H9 (cell line): ENCODE measurements at regions not wholly inside any gene's neighbourhood (a gene's known extent, or its start where the extent isn't known, plus 50 kb on each side); places are given as distances from the start of the nearest gene placed in this dataset.

Source experiments
- DNase-seq: peaks from one replicate; pipeline ENCODE4 v3.0.0-alpha.2; 2017
- H2AFZ ChIP-seq: one replicate; pipeline ENCODE4 v1.6.1; 2013; ENCODE audit warnings: mild to moderate bottlenecking, low read length, control low read depth, moderate library complexity
- H2AK5ac ChIP-seq: 2 replicates; pipeline ENCODE4 v1.6.1; 2013; ENCODE audit warnings: low read length, control low read depth, mixed read lengths; ENCODE audit not compliant: insufficient read length
- H2BK120ac ChIP-seq: one replicate; pipeline ENCODE4 v1.6.1; 2013; ENCODE audit warnings: low read depth, mild to moderate bottlenecking, low read length, control low read depth, inconsistent platforms; ENCODE audit not compliant: poor library complexity, severe bottlenecking
- H2BK12ac ChIP-seq: 2 replicates; pipeline ENCODE4 v1.6.1; 2013; ENCODE audit warnings: low read length, control low read depth, mixed read lengths, low read depth; ENCODE audit not compliant: insufficient read length
- H2BK15ac ChIP-seq: 2 replicates; pipeline ENCODE4 v1.6.1; 2013; ENCODE audit warnings: low read depth, low read length, control low read depth
- H2BK20ac ChIP-seq: one replicate; pipeline ENCODE4 v1.6.1; 2013; ENCODE audit warnings: low read depth, mild to moderate bottlenecking, low read length, control low read depth, inconsistent platforms; ENCODE audit not compliant: poor library complexity, severe bottlenecking
- H2BK5ac ChIP-seq: 2 replicates; pipeline ENCODE4 v1.6.1; 2013; ENCODE audit warnings: low read length, control low read depth, mixed read lengths; ENCODE audit not compliant: insufficient read length
- H3K14ac ChIP-seq: 2 replicates; pipeline ENCODE4 v1.6.1; 2013; ENCODE audit warnings: low read length, control low read depth; ENCODE audit not compliant: insufficient read depth
- H3K18ac ChIP-seq: 2 replicates; pipeline ENCODE4 v1.6.1; 2013; ENCODE audit warnings: low read depth, mild to moderate bottlenecking, mixed read lengths, low read length, control low read depth; ENCODE audit not compliant: insufficient read length
- H3K23ac ChIP-seq: 2 replicates; pipeline ENCODE4 v1.6.1; 2013; ENCODE audit warnings: low read length, control low read depth, mixed read lengths, low read depth; ENCODE audit not compliant: insufficient read length
- H3K23me2 ChIP-seq: 2 replicates; pipeline ENCODE4 v1.6.1; 2013; ENCODE audit warnings: low read depth, mild to moderate bottlenecking, mixed read lengths, low read length, control low read depth; ENCODE audit not compliant: insufficient read length, poor library complexity, severe bottlenecking
- H3K27ac ChIP-seq: 2 replicates; pipeline ENCODE4 v1.5.1; 2013; ENCODE audit warnings: low read length, control low read depth, mixed read lengths, low read depth; ENCODE audit not compliant: insufficient read length
- H3K27me3 ChIP-seq: 2 replicates; pipeline ENCODE4 v1.6.1; 2013; ENCODE audit warnings: low read length, control low read depth, inconsistent platforms; ENCODE audit not compliant: insufficient read depth
- H3K4ac ChIP-seq: 2 replicates; pipeline ENCODE4 v1.6.1; 2013; ENCODE audit warnings: low read depth, mild to moderate bottlenecking, control low read depth, inconsistent platforms, low read length, moderate library complexity
- H3K4me1 ChIP-seq: 2 replicates; pipeline ENCODE4 v1.6.1; 2013; ENCODE audit warnings: low read length, control low read depth, inconsistent platforms; ENCODE audit not compliant: insufficient read depth
- H3K4me2 ChIP-seq: 2 replicates; pipeline ENCODE4 v1.6.1; 2013; ENCODE audit warnings: low read length, control low read depth, mixed read lengths; ENCODE audit not compliant: insufficient read length, insufficient read depth
- H3K56ac ChIP-seq: 2 replicates; pipeline ENCODE4 v1.6.1; 2013; ENCODE audit warnings: low read depth, mild to moderate bottlenecking, mixed read lengths, low read length, control low read depth; ENCODE audit not compliant: insufficient read length
- H3K79me1 ChIP-seq: 2 replicates; pipeline ENCODE4 v1.6.1; 2013; ENCODE audit warnings: low read depth, mild to moderate bottlenecking, moderate library complexity, low read length, control low read depth, inconsistent platforms; ENCODE audit not compliant: insufficient read depth, poor library complexity, severe bottlenecking
- H3K79me2 ChIP-seq: 2 replicates; pipeline ENCODE4 v1.6.1; 2013; ENCODE audit warnings: low read length, control low read depth, inconsistent platforms; ENCODE audit not compliant: insufficient read depth
- H3K9ac ChIP-seq: 2 replicates; pipeline ENCODE4 v1.6.1; 2013; ENCODE audit warnings: low read length, control low read depth, mixed read lengths; ENCODE audit not compliant: insufficient read length; ENCODE audit errors: extremely low read depth
- H3K9me3 ChIP-seq: one replicate; pipeline ENCODE4 v1.6.1; 2013; ENCODE audit warnings: low read depth, low read length, inconsistent platforms; ENCODE audit not compliant: control insufficient read depth
- H3T11ph ChIP-seq: one replicate; pipeline ENCODE4 v1.6.1; 2013; ENCODE audit warnings: mild to moderate bottlenecking, low read length, control low read depth, inconsistent platforms
- H4K20me1 ChIP-seq: one replicate; pipeline ENCODE4 v1.6.1; 2013; ENCODE audit not compliant: control insufficient read depth, insufficient read length, insufficient read depth
- H4K5ac ChIP-seq: 2 replicates; pipeline ENCODE4 v1.6.1; 2013; ENCODE audit warnings: low read depth, mild to moderate bottlenecking, mixed read lengths, low read length, control low read depth; ENCODE audit not compliant: insufficient read length
- H4K8ac ChIP-seq: replicated peaks from 2 replicates; pipeline ENCODE4 v1.6.1; 2013; ENCODE audit warnings: low read length, control low read depth, mixed read lengths, low read depth; ENCODE audit not compliant: insufficient read length
- H4K91ac ChIP-seq: 2 replicates; pipeline ENCODE4 v1.6.1; 2013; ENCODE audit warnings: low read depth, mild to moderate bottlenecking, moderate library complexity, mixed read lengths, low read length, control low read depth; ENCODE audit not compliant: insufficient read length
- H3K27ac Mint-ChIP-seq, 3 experiments: 2 replicates in 2 of 3; 3 replicates in 1 of 3; pipeline ENCODE4 v1.8.0; 2020 to 2021; ENCODE audit warnings: mixed read lengths in 3 of 3, mild to moderate bottlenecking in 1 of 3, moderate library complexity in 1 of 3
- H3K27me3 Mint-ChIP-seq: 2 replicates; pipeline ENCODE4 v1.8.0; 2021; ENCODE audit warnings: low read depth, mild to moderate bottlenecking, moderate library complexity, mixed read lengths
- H3K36me3 Mint-ChIP-seq, 3 experiments: 2 replicates in 2 of 3; 3 replicates in 1 of 3; pipeline ENCODE4 v1.8.0; 2020 to 2021; ENCODE audit warnings: low read depth in 3 of 3, mixed read lengths in 3 of 3; ENCODE audit not compliant: insufficient read depth in 1 of 3
- H3K4me1 Mint-ChIP-seq, 2 experiments: 2 replicates each; pipeline ENCODE4 v1.8.0; 2020; ENCODE audit warnings: mixed read lengths in 2 of 2
- H3K4me3 Mint-ChIP-seq, 2 experiments: 2 replicates in 1 of 2; 3 replicates in 1 of 2; pipeline ENCODE4 v1.8.0; 2020 to 2021; ENCODE audit warnings: mild to moderate bottlenecking in 2 of 2, mixed read lengths in 2 of 2, moderate library complexity in 1 of 2
- H3K9me3 Mint-ChIP-seq, 2 experiments: 2 replicates in 1 of 2; 3 replicates in 1 of 2; pipeline ENCODE4 v1.8.0; 2020; ENCODE audit warnings: mild to moderate bottlenecking in 2 of 2, mixed read lengths in 2 of 2, moderate library complexity in 1 of 2
- WGBS: extraction: QIAGEN DNeasy Blood & Tissue Kit; methylation state at CpG from one replicate; pipeline ENCODE4 v1.1.7; 2013; ENCODE audit warnings: missing lambda C conversion rate, low lambda C conversion rate, mixed read lengths; ENCODE audit not compliant: insufficient read length; ENCODE audit errors: extremely low coverage; 5-methylcytosine and 5-hydroxymethylcytosine counted together
- TF ChIP-seq, protein P1 (sequence below): fragments of 200-600 bp; sonication (generic); conservative IDR thresholded peaks from 3 replicates; pipeline ENCODE4 v1.8.0; 2021; ENCODE audit warnings: antibody characterized with exemption, mild to moderate bottlenecking

DNA sequence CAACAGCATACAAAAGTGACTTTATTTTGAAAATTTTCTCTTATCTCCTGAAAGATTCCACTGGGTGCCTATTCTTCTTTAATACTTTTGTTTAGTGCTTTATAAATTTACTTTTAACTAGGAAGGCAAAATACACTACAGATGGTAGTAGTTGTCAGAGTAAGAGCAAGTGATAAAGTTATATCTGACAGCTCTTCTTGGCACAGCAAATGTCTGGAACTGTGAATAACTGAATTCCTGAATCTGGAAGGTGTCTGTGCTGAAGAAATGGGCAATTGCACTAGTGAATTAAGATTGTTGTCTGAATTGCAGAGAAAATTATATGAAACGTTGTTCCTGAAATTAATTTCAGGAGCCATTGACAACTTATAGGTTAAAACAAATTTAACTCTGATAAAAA, 213.8 kb upstream of the CBLB start:
- Histone ChIP-seq H3K79me2 (no peaks in the 10 kb centered on the region), H3K56ac (no peak overlapping the region), H3K79me1 (no peaks in the 10 kb centered on the region), H2BK20ac (no peak overlapping the region), H4K8ac (no peak overlapping the region), H3K23me2 (no peaks in the 10 kb centered on the region), H2BK15ac (no peak overlapping the region), H3K23ac (no peak overlapping the region), H2AFZ (no peak overlapping the region), H2AK5ac (no peak overlapping the region), H3K4me2 (no peak overlapping the region), H3K18ac (no peak overlapping the region), H3K27ac (no peak overlapping the region), H3K14ac (no peak overlapping the region), H2BK12ac (no peak overlapping the region), H3K9ac (no peak overlapping the region), H2BK5ac (no peak overlapping the region), H2BK120ac (no peak overlapping the region), H3K27me3 (no peaks in the 10 kb centered on the region), H4K20me1 (no peaks in the 10 kb centered on the region), H3K9me3 (no peaks in the 10 kb centered on the region), H4K5ac (no peak overlapping the region), H4K91ac (no peak overlapping the region), H3K4ac (no peak overlapping the region), H3T11ph (no peak overlapping the region), H3K4me1 (no peaks in the 10 kb centered on the region)
- TF ChIP-seq, protein P1, sequence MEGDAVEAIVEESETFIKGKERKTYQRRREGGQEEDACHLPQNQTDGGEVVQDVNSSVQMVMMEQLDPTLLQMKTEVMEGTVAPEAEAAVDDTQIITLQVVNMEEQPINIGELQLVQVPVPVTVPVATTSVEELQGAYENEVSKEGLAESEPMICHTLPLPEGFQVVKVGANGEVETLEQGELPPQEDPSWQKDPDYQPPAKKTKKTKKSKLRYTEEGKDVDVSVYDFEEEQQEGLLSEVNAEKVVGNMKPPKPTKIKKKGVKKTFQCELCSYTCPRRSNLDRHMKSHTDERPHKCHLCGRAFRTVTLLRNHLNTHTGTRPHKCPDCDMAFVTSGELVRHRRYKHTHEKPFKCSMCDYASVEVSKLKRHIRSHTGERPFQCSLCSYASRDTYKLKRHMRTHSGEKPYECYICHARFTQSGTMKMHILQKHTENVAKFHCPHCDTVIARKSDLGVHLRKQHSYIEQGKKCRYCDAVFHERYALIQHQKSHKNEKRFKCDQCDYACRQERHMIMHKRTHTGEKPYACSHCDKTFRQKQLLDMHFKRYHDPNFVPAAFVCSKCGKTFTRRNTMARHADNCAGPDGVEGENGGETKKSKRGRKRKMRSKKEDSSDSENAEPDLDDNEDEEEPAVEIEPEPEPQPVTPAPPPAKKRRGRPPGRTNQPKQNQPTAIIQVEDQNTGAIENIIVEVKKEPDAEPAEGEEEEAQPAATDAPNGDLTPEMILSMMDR, result no peak
- WGBS, result no CpG with 5 or more reads among the region's 1 CpG
- DNase-seq, result no peak
- no peaks in the 10 kb centered on the region for H3K27me3 Mint-ChIP-seq
- H3K4me3 Mint-ChIP-seq, result no peak overlapping the region
- H3K9me3 Mint-ChIP-seq, result peaks cover 3 to 5% of the 10 kb centered on the region in 2 experiments; a peak in 3 of 5 replicates
- no peak overlapping the region for H3K27ac Mint-ChIP-seq
- H3K36me3 Mint-ChIP-seq, result peaks cover 0 to 13% (median 3%) of the 10 kb centered on the region in 3 experiments; a peak in 5 of 7 replicates
- no peaks in the 10 kb centered on the region; a peak in 1 of 4 replicates for H3K4me1 Mint-ChIP-seq
